Ishikawa (cell line): ENCODE measurements at regions not wholly inside any gene's neighbourhood (a gene's known extent, or its start where the extent isn't known, plus 50 kb on each side); places are given as distances from the start of the nearest gene placed in this dataset.

Experiments
- CEBPB ChIP-seq: IDR thresholded peaks from 2 replicates; pipeline ENCODE4 v1.6.1; 2012
- CREB1 ChIP-seq: IDR thresholded peaks from 2 replicates; pipeline ENCODE4 v1.6.1; 2012; ENCODE audit warnings: low read depth
- EGR1 ChIP-seq: IDR thresholded peaks from 2 replicates; pipeline ENCODE4 v1.6.1; 2012
- EP300 ChIP-seq: IDR thresholded peaks from 2 replicates; pipeline ENCODE4 v1.6.1; 2012; ENCODE audit warnings: borderline replicate concordance
- FOXM1 ChIP-seq: IDR thresholded peaks from 2 replicates; pipeline ENCODE4 v1.6.1; 2012; ENCODE audit warnings: low read depth, borderline replicate concordance
- NFIC ChIP-seq: IDR thresholded peaks from 2 replicates; pipeline ENCODE4 v1.6.1; 2012
- RAD21 ChIP-seq: IDR thresholded peaks from 2 replicates; pipeline ENCODE4 v1.6.1; 2012; ENCODE audit warnings: low read depth
- TAF1 ChIP-seq: IDR thresholded peaks from 2 replicates; pipeline ENCODE4 v1.6.1; 2012; ENCODE audit warnings: low read depth, mild to moderate bottlenecking
- TCF12 ChIP-seq: IDR thresholded peaks from 2 replicates; pipeline ENCODE4 v1.6.1; 2012; ENCODE audit warnings: low read depth
- TEAD4 ChIP-seq: IDR thresholded peaks from 2 replicates; pipeline ENCODE4 v1.6.1; 2012
- USF1 ChIP-seq: IDR thresholded peaks from 2 replicates; pipeline ENCODE4 v1.6.1; 2012
- YY1 ChIP-seq: IDR thresholded peaks from 2 replicates; pipeline ENCODE4 v1.6.1; 2012; ENCODE audit warnings: low read depth
- ZBTB7A ChIP-seq: IDR thresholded peaks from 2 replicates; pipeline ENCODE4 v1.6.1; 2012; ENCODE audit warnings: low read depth
- TF ChIP-seq, protein P1 (sequence below): IDR thresholded peaks from 2 replicates; pipeline ENCODE4 v1.6.1; 2012; ENCODE audit warnings: low read depth, mild to moderate bottlenecking
- TF ChIP-seq, protein P2 (sequence below): IDR thresholded peaks from 2 replicates; pipeline ENCODE4 v1.6.1; 2012

- TF ChIP-seq, protein P1, sequence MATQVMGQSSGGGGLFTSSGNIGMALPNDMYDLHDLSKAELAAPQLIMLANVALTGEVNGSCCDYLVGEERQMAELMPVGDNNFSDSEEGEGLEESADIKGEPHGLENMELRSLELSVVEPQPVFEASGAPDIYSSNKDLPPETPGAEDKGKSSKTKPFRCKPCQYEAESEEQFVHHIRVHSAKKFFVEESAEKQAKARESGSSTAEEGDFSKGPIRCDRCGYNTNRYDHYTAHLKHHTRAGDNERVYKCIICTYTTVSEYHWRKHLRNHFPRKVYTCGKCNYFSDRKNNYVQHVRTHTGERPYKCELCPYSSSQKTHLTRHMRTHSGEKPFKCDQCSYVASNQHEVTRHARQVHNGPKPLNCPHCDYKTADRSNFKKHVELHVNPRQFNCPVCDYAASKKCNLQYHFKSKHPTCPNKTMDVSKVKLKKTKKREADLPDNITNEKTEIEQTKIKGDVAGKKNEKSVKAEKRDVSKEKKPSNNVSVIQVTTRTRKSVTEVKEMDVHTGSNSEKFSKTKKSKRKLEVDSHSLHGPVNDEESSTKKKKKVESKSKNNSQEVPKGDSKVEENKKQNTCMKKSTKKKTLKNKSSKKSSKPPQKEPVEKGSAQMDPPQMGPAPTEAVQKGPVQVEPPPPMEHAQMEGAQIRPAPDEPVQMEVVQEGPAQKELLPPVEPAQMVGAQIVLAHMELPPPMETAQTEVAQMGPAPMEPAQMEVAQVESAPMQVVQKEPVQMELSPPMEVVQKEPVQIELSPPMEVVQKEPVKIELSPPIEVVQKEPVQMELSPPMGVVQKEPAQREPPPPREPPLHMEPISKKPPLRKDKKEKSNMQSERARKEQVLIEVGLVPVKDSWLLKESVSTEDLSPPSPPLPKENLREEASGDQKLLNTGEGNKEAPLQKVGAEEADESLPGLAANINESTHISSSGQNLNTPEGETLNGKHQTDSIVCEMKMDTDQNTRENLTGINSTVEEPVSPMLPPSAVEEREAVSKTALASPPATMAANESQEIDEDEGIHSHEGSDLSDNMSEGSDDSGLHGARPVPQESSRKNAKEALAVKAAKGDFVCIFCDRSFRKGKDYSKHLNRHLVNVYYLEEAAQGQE, result no peak
- TF ChIP-seq USF1 (no peak), YY1 (no peak), EGR1 (no peak), TEAD4 (no peak), TAF1 (no peak), FOXM1 (no peak), CEBPB (no peak), CREB1 (no peak), ZBTB7A (no peak), NFIC (no peak), TCF12 (no peak), EP300 (no peak)
- TF ChIP-seq, protein P2, sequence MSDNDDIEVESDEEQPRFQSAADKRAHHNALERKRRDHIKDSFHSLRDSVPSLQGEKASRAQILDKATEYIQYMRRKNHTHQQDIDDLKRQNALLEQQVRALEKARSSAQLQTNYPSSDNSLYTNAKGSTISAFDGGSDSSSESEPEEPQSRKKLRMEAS, result no peak
Measured at GRCh38 chr15:95278532-95279245, 1047.3 kb downstream of the MCTP2 start.

DNA sequence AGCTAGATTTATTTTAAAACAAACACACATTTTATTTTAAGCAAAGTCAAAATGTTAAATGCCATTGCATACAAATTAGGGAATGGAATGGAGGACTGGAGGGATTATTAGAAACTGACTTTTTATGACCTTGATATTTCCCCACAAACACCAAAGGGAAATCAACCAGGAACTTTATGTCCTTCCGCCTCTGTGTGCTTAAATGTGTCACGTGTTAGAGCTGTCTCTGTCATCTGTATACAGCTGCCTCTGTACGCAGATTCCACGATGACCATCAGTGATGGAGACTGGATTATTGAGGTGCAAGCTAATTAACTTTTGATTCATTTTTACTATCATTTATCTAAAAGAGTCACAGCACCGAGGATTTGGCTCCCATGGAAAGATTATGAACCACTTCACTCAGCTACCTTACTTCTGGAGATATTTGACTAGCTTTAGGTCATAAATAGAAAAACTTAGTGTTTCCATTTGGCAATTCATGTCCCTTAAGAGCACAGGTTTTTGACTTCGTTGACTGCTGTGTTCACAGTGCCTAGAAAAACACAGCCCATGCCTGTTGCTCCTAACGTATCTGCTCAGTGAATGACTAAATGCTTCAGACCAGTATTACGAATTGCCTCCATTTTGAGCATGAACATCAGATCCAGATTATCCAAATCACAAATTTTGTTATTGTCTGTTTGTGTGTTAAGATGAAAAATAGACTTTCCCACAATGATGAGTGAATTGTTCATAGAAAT lies 1048.1 kb downstream of the MCTP2 start:
- TF ChIP-seq EP300, result no peak

GRCh38 chr15:95280711-95281110 lies 1049.3 kb downstream of the MCTP2 start:
- TF ChIP-seq RAD21 (no peak), YY1 (no peak), TAF1 (no peak), FOXM1 (no peak), TEAD4 (no peak), ZBTB7A (no peak), TCF12 (no peak), CEBPB (no peak), EP300 (no peak), CREB1 (no peak), EGR1 (no peak), NFIC (no peak), USF1 (no peak)
- TF ChIP-seq, protein P2, result no peak
- TF ChIP-seq, protein P1, result no peak

DNA sequence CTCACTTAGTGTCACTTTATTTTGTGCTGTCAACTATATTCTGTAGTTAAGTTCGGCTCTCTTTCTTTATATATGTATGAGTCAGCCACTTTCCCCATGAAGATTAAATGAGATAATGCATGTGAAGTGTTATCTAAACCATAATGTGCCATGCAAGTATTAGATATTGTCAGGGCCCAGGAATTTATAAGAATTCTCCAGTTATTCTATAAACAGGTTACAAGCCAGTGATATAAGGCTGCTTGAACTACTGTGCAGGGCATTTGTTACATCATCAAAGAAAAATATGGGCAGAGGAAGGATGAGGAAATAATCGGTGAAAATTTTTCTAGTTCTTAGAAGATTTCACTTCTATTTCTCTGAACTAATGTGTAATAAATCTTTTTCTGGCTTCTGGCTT lies 1049.0 kb upstream of the NR2F2 start:
- TF ChIP-seq, protein P1, result no peak
- TF ChIP-seq FOXM1 (no peak), TEAD4 (no peak), USF1 (no peak), YY1 (no peak), TAF1 (no peak), EP300 (no peak), EGR1 (no peak), TCF12 (no peak), ZBTB7A (no peak), CREB1 (no peak), CEBPB (no peak)
- TF ChIP-seq, protein P2, result no peak
